Progenitor cell of endocrine pancreas (in vitro differentiated cells): ENCODE measurements at regions not wholly inside any gene's neighbourhood (a gene's known extent, or its start where the extent isn't known, plus 50 kb on each side); places are given as distances from the start of the nearest gene placed in this dataset.

Experiments used
- DNase-seq: peaks from one replicate; pipeline ENCODE4 v3.0.0; 2021; ENCODE audit warnings: low spot score; ENCODE audit not compliant: unreplicated experiment
- H3K27ac Mint-ChIP-seq: 2 replicates; pipeline ENCODE4 v1.8.0; 2021; ENCODE audit warnings: mild to moderate bottlenecking, moderate library complexity, mixed read lengths
- H3K27me3 Mint-ChIP-seq: 2 replicates; pipeline ENCODE4 v1.8.0; 2021; ENCODE audit warnings: mixed read lengths
- H3K36me3 Mint-ChIP-seq: 2 replicates; pipeline ENCODE4 v1.8.0; 2022; ENCODE audit warnings: mixed read lengths; ENCODE audit not compliant: insufficient read depth
- H3K4me1 Mint-ChIP-seq: 2 replicates; pipeline ENCODE4 v1.8.0; 2021; ENCODE audit warnings: low read depth, mixed read lengths
- H3K4me3 Mint-ChIP-seq: 2 replicates; pipeline ENCODE4 v1.8.0; 2021; ENCODE audit warnings: low read depth, mild to moderate bottlenecking, moderate library complexity, mixed read lengths
- H3K9me3 Mint-ChIP-seq: 2 replicates; pipeline ENCODE4 v1.8.0; 2021; ENCODE audit warnings: low read depth, mixed read lengths
- TF ChIP-seq, protein P1 (sequence below): fragments of 200-600 bp; sonication (generic); IDR thresholded peaks from one replicate; pipeline ENCODE4 v1.5.0; 2021; ENCODE audit warnings: antibody characterized with exemption, mild to moderate bottlenecking; ENCODE audit not compliant: unreplicated experiment

GRCh38 chr20:55009066-55009465 lies 533.7 kb downstream of the DOK5 start:
- H3K4me1 Mint-ChIP-seq: no peaks in the 10 kb centered on the region
- TF ChIP-seq, protein P1, sequence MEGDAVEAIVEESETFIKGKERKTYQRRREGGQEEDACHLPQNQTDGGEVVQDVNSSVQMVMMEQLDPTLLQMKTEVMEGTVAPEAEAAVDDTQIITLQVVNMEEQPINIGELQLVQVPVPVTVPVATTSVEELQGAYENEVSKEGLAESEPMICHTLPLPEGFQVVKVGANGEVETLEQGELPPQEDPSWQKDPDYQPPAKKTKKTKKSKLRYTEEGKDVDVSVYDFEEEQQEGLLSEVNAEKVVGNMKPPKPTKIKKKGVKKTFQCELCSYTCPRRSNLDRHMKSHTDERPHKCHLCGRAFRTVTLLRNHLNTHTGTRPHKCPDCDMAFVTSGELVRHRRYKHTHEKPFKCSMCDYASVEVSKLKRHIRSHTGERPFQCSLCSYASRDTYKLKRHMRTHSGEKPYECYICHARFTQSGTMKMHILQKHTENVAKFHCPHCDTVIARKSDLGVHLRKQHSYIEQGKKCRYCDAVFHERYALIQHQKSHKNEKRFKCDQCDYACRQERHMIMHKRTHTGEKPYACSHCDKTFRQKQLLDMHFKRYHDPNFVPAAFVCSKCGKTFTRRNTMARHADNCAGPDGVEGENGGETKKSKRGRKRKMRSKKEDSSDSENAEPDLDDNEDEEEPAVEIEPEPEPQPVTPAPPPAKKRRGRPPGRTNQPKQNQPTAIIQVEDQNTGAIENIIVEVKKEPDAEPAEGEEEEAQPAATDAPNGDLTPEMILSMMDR: no peak
- H3K27ac Mint-ChIP-seq: no peak overlapping the region
- no peak for DNase-seq
- no peak overlapping the region for H3K4me3 Mint-ChIP-seq
- no peaks in the 10 kb centered on the region for H3K9me3 Mint-ChIP-seq
- peaks cover 4% of the 10 kb centered on the region for H3K27me3 Mint-ChIP-seq
- H3K36me3 Mint-ChIP-seq: no peaks in the 10 kb centered on the region

DNA sequence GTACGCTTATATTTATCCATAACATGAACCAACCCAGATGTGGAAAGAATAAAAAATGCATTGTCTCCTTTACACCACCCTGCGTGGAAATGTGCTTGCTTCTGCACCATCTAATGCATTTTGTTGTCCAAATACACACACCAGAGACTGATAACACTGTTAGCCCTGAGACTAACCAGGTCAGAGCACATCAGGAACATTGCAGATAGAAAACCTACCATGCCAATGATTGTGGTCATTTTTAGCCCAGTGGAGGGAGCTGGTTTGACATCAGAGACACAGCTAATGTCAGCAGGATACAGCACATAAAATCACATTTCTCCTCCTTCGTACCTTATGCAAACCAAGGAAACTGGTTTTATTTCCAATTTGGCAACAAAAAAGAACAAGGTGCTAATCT lies 528.7 kb downstream of the DOK5 start:
- Mint-ChIP-seq H3K36me3 (no peaks in the 10 kb centered on the region), H3K9me3 (no peaks in the 10 kb centered on the region), H3K27ac (no peak overlapping the region), H3K4me3 (no peak overlapping the region), H3K27me3 (peaks cover 14% of the 10 kb centered on the region), H3K4me1 (no peaks in the 10 kb centered on the region)
- TF ChIP-seq, protein P1: no peak
- DNase-seq: no peak

DNA sequence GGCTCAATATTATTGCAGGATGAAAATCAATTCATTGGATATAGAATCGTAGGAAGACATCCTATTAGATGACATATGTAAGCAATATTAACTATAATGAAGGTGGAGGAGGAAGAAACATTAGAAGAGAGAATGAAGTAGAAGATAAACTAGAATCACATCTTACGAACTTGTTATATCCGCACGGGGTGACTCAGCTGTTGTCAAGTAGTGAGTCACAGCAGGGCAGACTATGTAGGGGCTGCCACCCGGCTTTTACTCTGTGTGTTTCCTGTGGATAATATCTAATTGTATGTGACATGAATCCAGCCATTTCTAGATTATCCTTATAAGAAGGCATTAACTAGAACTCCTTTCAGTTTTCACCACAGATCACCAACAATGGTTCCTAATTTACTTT lies 520.2 kb downstream of the DOK5 start:
- no peaks in the 10 kb centered on the region for H3K9me3 Mint-ChIP-seq
- no peak overlapping the region for H3K27ac Mint-ChIP-seq
- peaks cover 3% of the 10 kb centered on the region for H3K4me1 Mint-ChIP-seq
- no peak for DNase-seq
- no peak overlapping the region for H3K4me3 Mint-ChIP-seq
- TF ChIP-seq, protein P1: no peak
- peaks cover 9% of the 10 kb centered on the region for H3K27me3 Mint-ChIP-seq
- H3K36me3 Mint-ChIP-seq: no peaks in the 10 kb centered on the region

GRCh38 chr20:54995011-54995410 lies 519.6 kb downstream of the DOK5 start:
- Mint-ChIP-seq H3K4me1 (peaks cover 3% of the 10 kb centered on the region), H3K9me3 (no peaks in the 10 kb centered on the region), H3K27ac (no peak overlapping the region), H3K4me3 (no peak overlapping the region), H3K27me3 (peaks cover 9% of the 10 kb centered on the region), H3K36me3 (no peaks in the 10 kb centered on the region)
- TF ChIP-seq, protein P1: no peak
- no peak for DNase-seq

GRCh38 chr20:54985091-54985490 lies 509.7 kb downstream of the DOK5 start:
- no peaks in the 10 kb centered on the region for H3K27me3 Mint-ChIP-seq
- no peaks in the 10 kb centered on the region for H3K4me1 Mint-ChIP-seq
- H3K4me3 Mint-ChIP-seq: no peak overlapping the region
- H3K36me3 Mint-ChIP-seq: no peaks in the 10 kb centered on the region
- TF ChIP-seq, protein P1: no peak
- no peak overlapping the region for H3K27ac Mint-ChIP-seq
- H3K9me3 Mint-ChIP-seq: no peaks in the 10 kb centered on the region
- no peak for DNase-seq
